Panc1 (cell line): ENCODE measurements at regions not wholly inside any gene's neighbourhood (a gene's known extent, or its start where the extent isn't known, plus 50 kb on each side); places are given as distances from the start of the nearest gene placed in this dataset.

Experiments
- ATAC-seq: fragments of 200-7000 bp; cut with Tn5 transposase; 2 replicates; pipeline ENCODE4 v1.9.1; 2020; ENCODE audit warnings: mild to moderate bottlenecking, moderate library complexity
- BruUV-seq: library from RNA; stranded (reverse); fragments of 400-500 nt; replicated peaks from 2 replicates; lab custom pipeline; 2021; lab: Mats Ljungman, UMichigan
- CTCF ChIA-PET: fragments of 300-600 bp; sonication (Branson Sonifier 250); formaldehyde crosslinking; loops from one replicate; lab custom pipeline; 2022; ENCODE audit warnings: antibody characterized with exemption; lab: Charles Lee
- POLR2A ChIA-PET: fragments of 300-600 bp; sonication (Branson Sonifier 250); formaldehyde crosslinking; loops from one replicate; lab custom pipeline; 2022; ENCODE audit warnings: antibody characterized with exemption; lab: Charles Lee
- DNase-seq: peaks from one replicate; pipeline ENCODE4 v3.0.0-alpha.2; 2010; ENCODE audit warnings: low read depth, low spot score
- H3K27ac ChIP-seq: 2 replicates; pipeline ENCODE4 v1.5.1; 2011; ENCODE audit warnings: mild to moderate bottlenecking, low read length, inconsistent platforms
- H3K27me3 ChIP-seq: fragments of 200-500 bp; sonication (Bioruptor generic); 2 replicates; pipeline ENCODE4 v1.6.0; 2014; ENCODE audit warnings: low read length, inconsistent platforms; ENCODE audit not compliant: control insufficient read depth, insufficient read depth
- H3K36me3 ChIP-seq: fragments of 200-500 bp; sonication (Bioruptor generic); 2 replicates; pipeline ENCODE4 v1.5.1; 2014; ENCODE audit warnings: inconsistent platforms, mild to moderate bottlenecking, low read length, moderate library complexity; ENCODE audit not compliant: control insufficient read depth, insufficient read depth
- H3K4me1 ChIP-seq: 2 replicates; pipeline ENCODE4 v1.5.1; 2011; ENCODE audit warnings: inconsistent platforms, mild to moderate bottlenecking, low read length, moderate library complexity; ENCODE audit not compliant: control insufficient read depth, insufficient read depth
- H3K4me3 ChIP-seq, 2 experiments: 2 replicates each; pipeline ENCODE4 v1.5.1; 2011 to 2012; ENCODE audit warnings: low read depth in 2 of 2, low read length in 2 of 2, mild to moderate bottlenecking in 2 of 2, inconsistent platforms in 1 of 2, moderate library complexity in 1 of 2
- H3K9me3 ChIP-seq: fragments of 200-500 bp; sonication (Bioruptor generic); 2 replicates; pipeline ENCODE4 v1.5.1; 2014; ENCODE audit warnings: low read depth, mild to moderate bottlenecking, inconsistent platforms, low read length, moderate library complexity; ENCODE audit not compliant: control insufficient read depth, insufficient read depth
- POLR2AphosphoS5 ChIP-seq: IDR thresholded peaks from 2 replicates; pipeline ENCODE4 v1.6.1; 2012; ENCODE audit warnings: mild to moderate bottlenecking, low read depth, low read length, moderate library complexity
- REST ChIP-seq, 2 experiments: IDR thresholded peaks; 2 replicates each; pipeline ENCODE4 v1.6.1; 2011 to 2012; ENCODE audit warnings: low read depth in 2 of 2, control low read depth in 1 of 2, low read length in 1 of 2, mild to moderate bottlenecking in 1 of 2, moderate library complexity in 1 of 2; ENCODE audit not compliant: insufficient read depth in 1 of 2
- SIN3A ChIP-seq: IDR thresholded peaks from 2 replicates; pipeline ENCODE4 v1.6.1; 2012; ENCODE audit warnings: low read depth, mild to moderate bottlenecking, low read length, moderate library complexity, borderline replicate concordance; ENCODE audit not compliant: insufficient read depth
- TCF7L2 ChIP-seq: IDR thresholded peaks from 2 replicates; pipeline ENCODE4 v1.6.1; 2011; ENCODE audit warnings: mild to moderate bottlenecking, low read depth, low read length, inconsistent platforms
- in situ Hi-C: cut with HindIII; loops from 2 replicates; pipeline ENCODE4 v1.10.0; 2016; ENCODE audit warnings: low sequenced_read_pairs, low pct_unique_long_range_greater_than_20kb
- intact Hi-C: fragments of 100-400 bp; cut with micrococcal nuclease; formaldehyde crosslinking; loops from one replicate; pipeline ENCODE4 v1.10.0; 2022; ENCODE audit not compliant: unreplicated experiment
- TF ChIP-seq, protein P1 (sequence below): fragments of 450-650 bp; IDR thresholded peaks from 2 replicates; pipeline ENCODE4 v1.5.1; 2017; ENCODE audit warnings: mild to moderate bottlenecking

GRCh38 chr17:31649302-31649701, 209.7 kb downstream of the COPRS start:
- DNase-seq = no peak
- Histone ChIP-seq H3K9me3 (no peaks in the 10 kb centered on the region), H3K4me3 (no peak overlapping the region), H3K36me3 (no peaks in the 10 kb centered on the region), H3K27me3 (no peaks in the 10 kb centered on the region), H3K27ac (no peak overlapping the region), H3K4me1 (no peaks in the 10 kb centered on the region)
- BruUV-seq = no TSS peak
- no peak for ATAC-seq
- ChIA-PET CTCF (no interaction called here), POLR2A (no interaction called here)
- no peak for TF ChIP-seq SIN3A
- no peak for TF ChIP-seq TCF7L2
- no peak for TF ChIP-seq POLR2AphosphoS5
- TF ChIP-seq, protein P1, sequence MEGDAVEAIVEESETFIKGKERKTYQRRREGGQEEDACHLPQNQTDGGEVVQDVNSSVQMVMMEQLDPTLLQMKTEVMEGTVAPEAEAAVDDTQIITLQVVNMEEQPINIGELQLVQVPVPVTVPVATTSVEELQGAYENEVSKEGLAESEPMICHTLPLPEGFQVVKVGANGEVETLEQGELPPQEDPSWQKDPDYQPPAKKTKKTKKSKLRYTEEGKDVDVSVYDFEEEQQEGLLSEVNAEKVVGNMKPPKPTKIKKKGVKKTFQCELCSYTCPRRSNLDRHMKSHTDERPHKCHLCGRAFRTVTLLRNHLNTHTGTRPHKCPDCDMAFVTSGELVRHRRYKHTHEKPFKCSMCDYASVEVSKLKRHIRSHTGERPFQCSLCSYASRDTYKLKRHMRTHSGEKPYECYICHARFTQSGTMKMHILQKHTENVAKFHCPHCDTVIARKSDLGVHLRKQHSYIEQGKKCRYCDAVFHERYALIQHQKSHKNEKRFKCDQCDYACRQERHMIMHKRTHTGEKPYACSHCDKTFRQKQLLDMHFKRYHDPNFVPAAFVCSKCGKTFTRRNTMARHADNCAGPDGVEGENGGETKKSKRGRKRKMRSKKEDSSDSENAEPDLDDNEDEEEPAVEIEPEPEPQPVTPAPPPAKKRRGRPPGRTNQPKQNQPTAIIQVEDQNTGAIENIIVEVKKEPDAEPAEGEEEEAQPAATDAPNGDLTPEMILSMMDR = no peak
- no peak for TF ChIP-seq REST (IDR thresholded peaks at IDR 0.05; ENCODE audit: insufficient read depth in 1 of 2, low read depth in 2 of 2, low read length in 1 of 2)
- intact Hi-C loops (no loop called here), in situ Hi-C loops (no loop called here)

DNA sequence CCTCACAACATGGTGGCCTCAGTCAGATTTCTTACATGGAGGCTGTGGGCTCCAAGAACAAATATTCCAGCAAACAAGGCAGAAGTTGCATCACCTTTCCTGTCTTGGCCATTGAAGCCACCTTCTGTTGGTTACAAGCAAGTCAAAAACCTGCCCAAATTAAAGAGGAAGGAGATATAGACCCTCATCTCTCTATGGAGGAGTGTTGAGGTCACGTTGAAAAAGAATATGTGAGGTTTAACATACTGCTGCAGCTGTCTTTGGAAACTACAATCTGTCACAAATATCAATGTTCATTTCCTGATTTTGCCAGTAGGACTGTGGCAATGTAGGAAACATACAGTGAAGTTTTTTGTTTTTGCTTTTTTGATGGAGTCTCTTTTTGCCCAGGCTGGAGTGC, 211.4 kb downstream of the COPRS start:
- BruUV-seq = no TSS peak
- H3K36me3 ChIP-seq = no peaks in the 10 kb centered on the region
- in situ Hi-C loops = no loop called here
- POLR2A ChIA-PET = no interaction called here
- intact Hi-C loops = no loop called here
- ATAC-seq = no peak
- DNase-seq = no peak
- TF ChIP-seq REST (IDR thresholded peaks at IDR 0.05; ENCODE audit: insufficient read depth in 1 of 2, low read depth in 2 of 2, low read length in 1 of 2) = no peak
- TF ChIP-seq TCF7L2 = no peak
- TF ChIP-seq POLR2AphosphoS5 = no peak
- TF ChIP-seq SIN3A = no peak
- TF ChIP-seq, protein P1 = no peak
- no peaks in the 10 kb centered on the region for H3K9me3 ChIP-seq
- H3K27ac ChIP-seq = no peak overlapping the region
- H3K4me1 ChIP-seq = no peaks in the 10 kb centered on the region
- H3K27me3 ChIP-seq = no peaks in the 10 kb centered on the region
- no peak overlapping the region for H3K4me3 ChIP-seq
- CTCF ChIA-PET = no interaction called here
